ENCODE measurements at regions not wholly inside any gene's neighbourhood (a gene's known extent, or its start where the extent isn't known, plus 50 kb on each side); places are given as distances from the start of the nearest gene placed in this dataset.

DNA sequence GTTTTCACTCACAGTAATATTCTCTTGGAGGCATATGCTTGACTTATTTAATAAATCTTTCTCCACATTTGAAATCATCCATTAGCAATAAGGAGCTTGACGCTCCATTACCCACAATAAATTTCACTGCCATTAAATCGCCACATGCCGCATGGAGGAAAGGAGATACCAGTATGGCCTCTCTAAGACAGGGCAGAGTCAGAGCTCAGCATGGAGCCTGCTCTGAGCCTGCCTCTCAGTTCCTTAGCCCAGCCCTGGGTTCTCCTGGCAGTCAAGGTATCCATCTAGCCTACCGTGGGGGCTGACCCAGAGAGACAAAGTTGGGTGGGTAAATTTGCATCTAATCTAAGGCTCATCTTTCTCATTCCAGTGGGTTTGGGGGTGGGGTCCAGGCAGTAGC, 80.3 kb upstream of the CES5A start:
- TF ChIP-seq FOXM1 (IDR thresholded peaks at IDR 0.05; ENCODE audit: borderline replicate concordance) = no peak
- no peak for TF ChIP-seq SUZ12 (IDR thresholded peaks at IDR 0.05)
- TF ChIP-seq BHLHE40 (IDR thresholded peaks at IDR 0.05; ENCODE audit: borderline replicate concordance) = no peak
- TF ChIP-seq ZNF384 (IDR thresholded peaks at IDR 0.05) = no peak
- no peak for TF ChIP-seq SP1 (IDR thresholded peaks at IDR 0.05)
- TF ChIP-seq NFRKB (IDR thresholded peaks at IDR 0.05) = no peak
- no peak for TF ChIP-seq CTBP1 (IDR thresholded peaks at IDR 0.05; ENCODE audit: borderline replicate concordance)
- TF ChIP-seq FOXK2 (IDR thresholded peaks at IDR 0.05) = no peak
- TF ChIP-seq FOXA1 (IDR thresholded peaks at IDR 0.05) = no peak
- TF ChIP-seq HDGF (IDR thresholded peaks at IDR 0.05; ENCODE audit: borderline replicate concordance) = no peak

Data from HEK293T (cell line).